Neural cell (in vitro differentiated cells): ENCODE measurements at regions not wholly inside any gene's neighbourhood (a gene's known extent, or its start where the extent isn't known, plus 50 kb on each side); places are given as distances from the start of the nearest gene placed in this dataset.

ENCODE experiments used
- H2AFZ ChIP-seq: fragments of 200-600, 300-800 bp; sonication (generic), shearing (Covaris generic); 2 replicates; pipeline ENCODE4 v1.6.0; 2014; ENCODE audit warnings: low read depth, mild to moderate bottlenecking, antibody characterized with exemption, low read length, moderate library complexity
- H3F3A ChIP-seq: fragments of 200-600 bp; shearing (Covaris generic); 2 replicates; pipeline ENCODE4 v1.6.1; 2016; ENCODE audit warnings: mild to moderate bottlenecking, moderate library complexity, mixed read lengths, antibody characterized with exemption, low read length; ENCODE audit not compliant: insufficient read depth, poor library complexity, severe bottlenecking
- H3K27ac ChIP-seq: fragments of 200-600, 300-800 bp; sonication (generic), shearing (Covaris generic); 2 replicates; pipeline ENCODE4 v1.5.1; 2014; ENCODE audit warnings: mild to moderate bottlenecking, low read length, moderate library complexity
- H3K27me3 ChIP-seq: fragments of 300-800, 200-600 bp; sonication (generic), shearing (Covaris generic); 2 replicates; pipeline ENCODE4 v1.6.0; 2014; ENCODE audit warnings: mild to moderate bottlenecking, low read depth, low read length, moderate library complexity; ENCODE audit not compliant: insufficient read depth
- H3K36me3 ChIP-seq: fragments of 300-800, 200-600 bp; sonication (generic), shearing (Covaris generic); 2 replicates; pipeline ENCODE4 v1.5.1; 2014; ENCODE audit warnings: mild to moderate bottlenecking, antibody characterized with exemption, low read length, moderate library complexity; ENCODE audit not compliant: insufficient read depth
- H3K4me2 ChIP-seq: fragments of 300-800, 200-600 bp; sonication (generic), shearing (Covaris generic); 2 replicates; pipeline ENCODE4 v1.6.0; 2014; ENCODE audit warnings: mild to moderate bottlenecking, low read length
- H3K4me3 ChIP-seq: fragments of 300-800, 200-600 bp; sonication (generic), shearing (Covaris generic); 2 replicates; pipeline ENCODE4 v1.5.1; 2014; ENCODE audit warnings: mild to moderate bottlenecking, low read length, moderate library complexity
- H3K79me2 ChIP-seq: fragments of 200-600 bp; shearing (Covaris generic); replicated peaks from 2 replicates; pipeline ENCODE4 v1.6.0; 2014; ENCODE audit warnings: mild to moderate bottlenecking, low read length, moderate library complexity; ENCODE audit not compliant: insufficient read depth
- H3K9ac ChIP-seq: fragments of 300-800, 200-600 bp; sonication (generic), shearing (Covaris generic); 2 replicates; pipeline ENCODE4 v1.6.1; 2016; ENCODE audit warnings: mild to moderate bottlenecking, low read length, mixed read lengths
- H3K9me2 ChIP-seq: fragments of 200-600 bp; shearing (Covaris generic); 2 replicates; pipeline ENCODE4 v1.6.1; 2016; ENCODE audit warnings: mild to moderate bottlenecking, low read length, mixed read lengths; ENCODE audit not compliant: insufficient read depth
- H3K9me3 ChIP-seq: fragments of 200-600, 300-800 bp; sonication (generic), shearing (Covaris generic); 2 replicates; pipeline ENCODE4 v1.6.1; 2016; ENCODE audit warnings: mild to moderate bottlenecking, mixed run types, low read length, moderate library complexity, mixed read lengths
- H4K20me1 ChIP-seq: fragments of 200-600 bp; shearing (Covaris generic); 2 replicates; pipeline ENCODE4 v1.6.1; 2016; ENCODE audit warnings: mild to moderate bottlenecking, mixed run types; ENCODE audit not compliant: insufficient read depth
- CTCF ChIP-seq: fragments of 450-650 bp; IDR thresholded peaks from 2 replicates; pipeline ENCODE4 v1.5.1; 2014; ENCODE audit warnings: antibody characterized with exemption, mild to moderate bottlenecking, moderate library complexity; ENCODE audit not compliant: poor library complexity, severe bottlenecking
- EP300 ChIP-seq: fragments of 450-650 bp; conservative IDR thresholded peaks from 2 replicates; pipeline ENCODE4 v1.6.1; 2014; ENCODE audit warnings: antibody characterized with exemption, mild to moderate bottlenecking, moderate library complexity; ENCODE audit not compliant: poor library complexity, severe bottlenecking
- EZH2 ChIP-seq: fragments of 200-600, 300-800 bp; shearing (Covaris generic), sonication (generic); IDR thresholded peaks from 2 replicates; pipeline ENCODE4 v1.6.1; 2014; ENCODE audit warnings: antibody characterized with exemption, low read length, borderline replicate concordance, mild to moderate bottlenecking; ENCODE audit not compliant: insufficient read depth, poor library complexity, severe bottlenecking
- MXI1 ChIP-seq: fragments of 450-650 bp; conservative IDR thresholded peaks from 2 replicates; pipeline ENCODE4 v1.6.1; 2014; ENCODE audit warnings: antibody characterized with exemption, mild to moderate bottlenecking; ENCODE audit not compliant: poor library complexity, severe bottlenecking
- POLR2AphosphoS5 ChIP-seq: IDR thresholded peaks from 2 replicates; pipeline ENCODE4 v1.6.1; 2012
- RAD21 ChIP-seq: fragments of 450-650 bp; conservative IDR thresholded peaks from 2 replicates; pipeline ENCODE4 v1.6.1; 2014; ENCODE audit warnings: antibody characterized with exemption, mild to moderate bottlenecking, moderate library complexity
- SMC3 ChIP-seq: fragments of 450-650 bp; conservative IDR thresholded peaks from 2 replicates; pipeline ENCODE4 v1.6.1; 2014; ENCODE audit warnings: antibody characterized with exemption, mild to moderate bottlenecking, moderate library complexity; ENCODE audit not compliant: poor library complexity
- TAF1 ChIP-seq: IDR thresholded peaks from 2 replicates; pipeline ENCODE4 v1.6.1; 2012; ENCODE audit warnings: low read depth
- TF ChIP-seq, protein P1 (sequence below): IDR thresholded peaks from 2 replicates; pipeline ENCODE4 v1.6.1; 2012; ENCODE audit warnings: borderline replicate concordance

- H3K79me2 ChIP-seq, result no peaks in the 10 kb centered on the region
- no peaks in the 10 kb centered on the region for H3K9me2 ChIP-seq
- H2AFZ ChIP-seq, result no peak overlapping the region
- H4K20me1 ChIP-seq, result no peaks in the 10 kb centered on the region
- H3K4me3 ChIP-seq, result no peak overlapping the region
- H3K9ac ChIP-seq, result no peak overlapping the region
- TF ChIP-seq EP300 (no peak), SMC3 (no peak), POLR2AphosphoS5 (no peak), CTCF (no peak), MXI1 (no peak), RAD21 (no peak), TAF1 (no peak)
- H3K27me3 ChIP-seq, result no peaks in the 10 kb centered on the region
- H3K4me2 ChIP-seq, result no peak overlapping the region
- H3K27ac ChIP-seq, result no peak overlapping the region
- no peaks in the 10 kb centered on the region for H3K36me3 ChIP-seq
- no peaks in the 10 kb centered on the region for H3F3A ChIP-seq
- H3K9me3 ChIP-seq, result no peaks in the 10 kb centered on the region
Measured at GRCh38 chr3:107269136-107269535, 108.1 kb upstream of the CCDC54 start.

DNA sequence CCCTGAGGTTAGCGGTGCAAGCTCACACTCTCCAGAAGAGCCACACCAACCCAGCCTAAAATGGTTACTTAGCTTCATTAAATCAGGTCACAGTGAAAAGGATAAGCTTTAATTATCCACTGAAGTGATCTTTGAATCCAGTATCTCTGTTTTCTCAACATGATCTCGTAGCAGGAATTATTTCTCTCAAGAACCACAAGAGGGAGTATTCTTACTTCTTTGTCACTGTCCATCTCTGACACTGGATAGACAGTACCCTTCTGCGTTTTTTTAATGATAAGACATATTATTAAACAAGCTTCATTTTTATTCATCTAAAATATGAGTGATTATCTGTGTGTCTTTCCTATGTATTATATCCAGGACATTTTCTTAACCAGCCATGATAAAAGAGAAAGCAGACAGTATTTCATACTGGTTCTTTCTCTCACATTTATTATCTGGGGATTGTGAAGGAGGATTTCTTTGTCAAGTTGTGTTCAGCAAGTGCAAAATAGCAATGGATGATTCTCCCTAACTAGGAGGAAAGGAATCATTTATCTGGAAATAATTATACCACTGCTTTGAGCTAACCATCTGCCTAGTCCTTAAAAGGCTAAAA lies 105.4 kb upstream of the CCDC54 start:
- Histone ChIP-seq H3K79me2 (no peaks in the 10 kb centered on the region), H3K9ac (no peak overlapping the region), H3K36me3 (no peaks in the 10 kb centered on the region), H3K27me3 (no peaks in the 10 kb centered on the region), H3K9me3 (no peaks in the 10 kb centered on the region), H3F3A (no peaks in the 10 kb centered on the region), H3K4me2 (no peak overlapping the region), H4K20me1 (no peaks in the 10 kb centered on the region), H3K27ac (no peak overlapping the region), H2AFZ (peak overlapping the region; percentile 12), H3K9me2 (no peaks in the 10 kb centered on the region), H3K4me3 (no peak overlapping the region)
- TF ChIP-seq EZH2 (no peak), POLR2AphosphoS5 (no peak), RAD21 (peak; percentile 83), CTCF (peak; percentile 88), MXI1 (no peak), SMC3 (peak; percentile 86), TAF1 (no peak), EP300 (no peak)
- TF ChIP-seq, protein P1, sequence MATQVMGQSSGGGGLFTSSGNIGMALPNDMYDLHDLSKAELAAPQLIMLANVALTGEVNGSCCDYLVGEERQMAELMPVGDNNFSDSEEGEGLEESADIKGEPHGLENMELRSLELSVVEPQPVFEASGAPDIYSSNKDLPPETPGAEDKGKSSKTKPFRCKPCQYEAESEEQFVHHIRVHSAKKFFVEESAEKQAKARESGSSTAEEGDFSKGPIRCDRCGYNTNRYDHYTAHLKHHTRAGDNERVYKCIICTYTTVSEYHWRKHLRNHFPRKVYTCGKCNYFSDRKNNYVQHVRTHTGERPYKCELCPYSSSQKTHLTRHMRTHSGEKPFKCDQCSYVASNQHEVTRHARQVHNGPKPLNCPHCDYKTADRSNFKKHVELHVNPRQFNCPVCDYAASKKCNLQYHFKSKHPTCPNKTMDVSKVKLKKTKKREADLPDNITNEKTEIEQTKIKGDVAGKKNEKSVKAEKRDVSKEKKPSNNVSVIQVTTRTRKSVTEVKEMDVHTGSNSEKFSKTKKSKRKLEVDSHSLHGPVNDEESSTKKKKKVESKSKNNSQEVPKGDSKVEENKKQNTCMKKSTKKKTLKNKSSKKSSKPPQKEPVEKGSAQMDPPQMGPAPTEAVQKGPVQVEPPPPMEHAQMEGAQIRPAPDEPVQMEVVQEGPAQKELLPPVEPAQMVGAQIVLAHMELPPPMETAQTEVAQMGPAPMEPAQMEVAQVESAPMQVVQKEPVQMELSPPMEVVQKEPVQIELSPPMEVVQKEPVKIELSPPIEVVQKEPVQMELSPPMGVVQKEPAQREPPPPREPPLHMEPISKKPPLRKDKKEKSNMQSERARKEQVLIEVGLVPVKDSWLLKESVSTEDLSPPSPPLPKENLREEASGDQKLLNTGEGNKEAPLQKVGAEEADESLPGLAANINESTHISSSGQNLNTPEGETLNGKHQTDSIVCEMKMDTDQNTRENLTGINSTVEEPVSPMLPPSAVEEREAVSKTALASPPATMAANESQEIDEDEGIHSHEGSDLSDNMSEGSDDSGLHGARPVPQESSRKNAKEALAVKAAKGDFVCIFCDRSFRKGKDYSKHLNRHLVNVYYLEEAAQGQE, result no peak
